ENCODE measurements at regions not wholly inside any gene's neighbourhood (a gene's known extent, or its start where the extent isn't known, plus 50 kb on each side); places are given as distances from the start of the nearest gene placed in this dataset.
"Not testable (repeated sequence)": the region's sequence is repeated elsewhere in the genome, so short reads cannot be mapped to it uniquely, and the experiment has no call there.

DNA sequence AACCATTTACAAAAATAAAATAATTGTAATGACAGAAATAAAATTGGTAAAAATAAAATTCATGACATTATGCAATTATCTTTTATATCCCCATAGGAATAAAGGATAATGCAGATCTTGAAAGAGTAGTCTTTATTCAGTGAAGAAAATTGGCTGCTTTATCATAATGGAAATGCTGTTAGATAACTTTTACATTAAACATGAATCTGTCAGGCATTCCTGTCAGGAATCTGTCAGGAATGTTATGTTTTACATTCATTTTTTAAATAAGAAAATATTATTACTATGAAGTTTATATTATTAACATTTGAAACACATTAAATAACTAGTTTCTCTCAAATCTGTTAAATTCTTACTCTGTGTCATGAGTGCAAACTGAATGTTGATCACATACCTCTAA, 1024.7 kb upstream of the TMEFF2 start:
- Histone ChIP-seq H3K4me3 (ENCODE audit: low read depth, low read length) (no peak overlapping the region), H2BK120ac (ENCODE audit: insufficient read depth, low read length, poor library complexity) (no peak overlapping the region), H3K4me1 (ENCODE audit: control insufficient read depth in 1 of 2, insufficient read depth in 2 of 2, low read length in 2 of 2) (no peaks in the 10 kb centered on the region), H3K23ac (ENCODE audit: low read length) (no peak overlapping the region), H3K9me3 (ENCODE audit: insufficient read depth, low read depth, low read length) (no peaks in the 10 kb centered on the region), H2AFZ (ENCODE audit: insufficient read depth, low read length, poor library complexity) (no peak overlapping the region), H3K27ac (ENCODE audit: low read depth, low read length) (no peak overlapping the region), H3K4me2 (ENCODE audit: low read length) (no peak overlapping the region), H3K36me3 (ENCODE audit: control insufficient read depth in 1 of 2, insufficient read depth in 2 of 2, low read length in 2 of 2) (no peaks in the 10 kb centered on the region), H4K91ac (ENCODE audit: low read depth, low read length) (no peak overlapping the region), H2BK5ac (ENCODE audit: low read depth, low read length, poor library complexity) (no peak overlapping the region), H3K14ac (ENCODE audit: low read length) (no peak overlapping the region), H3K27me3 (ENCODE audit: insufficient read depth, low read length) (no peaks in the 10 kb centered on the region), H4K12ac (ENCODE audit: low read depth, low read length) (no peak overlapping the region), H3K4ac (ENCODE audit: low read depth, low read length) (no peak overlapping the region), H3K79me2 (ENCODE audit: control insufficient read depth, insufficient read depth, low read length, poor library complexity) (no peaks in the 10 kb centered on the region), H3K18ac (ENCODE audit: low read length) (no peak overlapping the region), H4K8ac (ENCODE audit: low read depth, low read length) (no peak overlapping the region), H2AK5ac (ENCODE audit: low read length) (no peak overlapping the region), H3K9ac (ENCODE audit: low read length) (no peak overlapping the region), H3K79me1 (ENCODE audit: low read length) (no peaks in the 10 kb centered on the region), H2BK12ac (ENCODE audit: low read length) (no peak overlapping the region)
- DNase-seq, result no peak

DNA sequence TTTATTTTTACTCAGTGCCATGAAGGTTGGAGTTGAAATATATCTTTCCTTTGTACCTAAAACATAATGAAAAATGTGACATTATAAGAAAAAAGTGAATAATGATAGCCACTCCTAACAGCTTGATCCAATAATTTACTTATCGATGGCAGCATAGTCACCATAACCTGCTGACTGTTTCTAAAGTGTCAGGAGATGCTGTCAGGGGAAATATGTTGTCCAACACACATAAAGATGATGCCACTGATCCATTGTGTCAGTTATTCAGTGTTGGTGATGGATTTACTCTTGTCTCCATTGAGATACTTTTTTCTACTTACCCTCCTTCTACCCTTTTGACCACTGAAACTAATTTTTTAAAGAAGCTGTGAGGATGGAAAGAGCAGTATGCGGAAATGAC, 1006.9 kb upstream of the TMEFF2 start:
- Histone ChIP-seq H3K23ac (ENCODE audit: low read length) (no peak overlapping the region), H3K4me1 (ENCODE audit: control insufficient read depth in 1 of 2, insufficient read depth in 2 of 2, low read length in 2 of 2) (no peaks in the 10 kb centered on the region), H3K14ac (ENCODE audit: low read length) (no peak overlapping the region), H3K4ac (ENCODE audit: low read depth, low read length) (no peak overlapping the region), H2AK5ac (ENCODE audit: low read length) (no peak overlapping the region), H3K9ac (ENCODE audit: low read length) (no peak overlapping the region), H3K36me3 (ENCODE audit: control insufficient read depth in 1 of 2, insufficient read depth in 2 of 2, low read length in 2 of 2) (no peaks in the 10 kb centered on the region), H2BK120ac (ENCODE audit: insufficient read depth, low read length, poor library complexity) (no peak overlapping the region), H3K27ac (ENCODE audit: low read depth, low read length) (no peak overlapping the region), H3K4me3 (ENCODE audit: low read depth, low read length) (no peak overlapping the region), H3K27me3 (ENCODE audit: insufficient read depth, low read length) (no peaks in the 10 kb centered on the region), H2BK12ac (ENCODE audit: low read length) (no peak overlapping the region), H2BK5ac (ENCODE audit: low read depth, low read length, poor library complexity) (no peak overlapping the region), H3K79me2 (ENCODE audit: control insufficient read depth, insufficient read depth, low read length, poor library complexity) (no peaks in the 10 kb centered on the region), H3K4me2 (ENCODE audit: low read length) (no peak overlapping the region), H3K18ac (ENCODE audit: low read length) (no peak overlapping the region), H4K91ac (ENCODE audit: low read depth, low read length) (no peak overlapping the region), H3K79me1 (ENCODE audit: low read length) (no peaks in the 10 kb centered on the region), H4K12ac (ENCODE audit: low read depth, low read length) (no peak overlapping the region), H3K9me3 (ENCODE audit: insufficient read depth, low read depth, low read length) (no peaks in the 10 kb centered on the region), H4K8ac (ENCODE audit: low read depth, low read length) (no peak overlapping the region), H2AFZ (ENCODE audit: insufficient read depth, low read length, poor library complexity) (no peak overlapping the region)
- WGBS (ENCODE audit: extremely low coverage, insufficient coverage, insufficient read length), result no CpG with 5 or more reads among the region's 2 CpGs
- no peak for DNase-seq

DNA sequence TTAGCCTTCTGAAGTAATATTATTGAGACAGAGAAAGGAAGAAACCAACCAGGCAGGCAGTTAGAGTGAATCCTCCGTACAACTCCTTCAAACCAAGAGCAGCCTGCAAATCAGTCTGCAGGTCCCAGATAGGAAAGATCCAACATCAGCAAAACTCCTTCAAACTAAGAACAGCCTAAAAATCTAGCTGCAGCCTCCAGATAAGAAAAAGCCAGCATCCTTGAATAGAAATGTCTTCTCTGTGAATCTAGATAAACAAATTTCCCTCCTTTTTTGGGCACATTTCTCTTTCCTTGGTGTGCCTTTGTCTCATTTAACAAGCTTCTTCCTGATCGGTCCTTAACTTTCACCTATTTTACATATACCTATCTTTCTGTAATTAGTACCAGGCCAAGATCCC, 1004.6 kb upstream of the TMEFF2 start:
- H3K4me2 ChIP-seq (ENCODE audit: low read length), result no peak overlapping the region
- no peak overlapping the region for H4K8ac ChIP-seq (ENCODE audit: low read depth, low read length)
- H3K79me2 ChIP-seq (ENCODE audit: control insufficient read depth, insufficient read depth, low read length, poor library complexity), result no peaks in the 10 kb centered on the region
- H3K9me3 ChIP-seq (ENCODE audit: insufficient read depth, low read depth, low read length), result no peaks in the 10 kb centered on the region
- H3K9ac ChIP-seq (ENCODE audit: low read length), result no peak overlapping the region
- H2BK12ac ChIP-seq (ENCODE audit: low read length), result no peak overlapping the region
- H2BK5ac ChIP-seq (ENCODE audit: low read depth, low read length, poor library complexity), result no peak overlapping the region
- H3K4me3 ChIP-seq (ENCODE audit: low read depth, low read length), result no peak overlapping the region
- no peak overlapping the region for H3K23ac ChIP-seq (ENCODE audit: low read length)
- H2AK5ac ChIP-seq (ENCODE audit: low read length), result no peak overlapping the region
- WGBS (ENCODE audit: extremely low coverage, insufficient coverage, insufficient read length), result no CpG with 5 or more reads among the region's 2 CpGs
- no peaks in the 10 kb centered on the region for H3K4me1 ChIP-seq (ENCODE audit: control insufficient read depth in 1 of 2, insufficient read depth in 2 of 2, low read length in 2 of 2)
- H4K12ac ChIP-seq (ENCODE audit: low read depth, low read length), result no peak overlapping the region
- H4K91ac ChIP-seq (ENCODE audit: low read depth, low read length), result no peak overlapping the region
- no peaks in the 10 kb centered on the region for H3K36me3 ChIP-seq (ENCODE audit: control insufficient read depth in 1 of 2, insufficient read depth in 2 of 2, low read length in 2 of 2)
- no peak overlapping the region for H3K18ac ChIP-seq (ENCODE audit: low read length)
- no peak overlapping the region for H3K27ac ChIP-seq (ENCODE audit: low read depth, low read length)
- H3K27me3 ChIP-seq (ENCODE audit: insufficient read depth, low read length), result no peaks in the 10 kb centered on the region
- H3K79me1 ChIP-seq (ENCODE audit: low read length), result no peaks in the 10 kb centered on the region
- no peak overlapping the region for H2AFZ ChIP-seq (ENCODE audit: insufficient read depth, low read length, poor library complexity)
- no peak for DNase-seq
- no peak overlapping the region for H3K14ac ChIP-seq (ENCODE audit: low read length)
- no peak overlapping the region for H2BK120ac ChIP-seq (ENCODE audit: insufficient read depth, low read length, poor library complexity)
- no peak overlapping the region for H3K4ac ChIP-seq (ENCODE audit: low read depth, low read length)

DNA sequence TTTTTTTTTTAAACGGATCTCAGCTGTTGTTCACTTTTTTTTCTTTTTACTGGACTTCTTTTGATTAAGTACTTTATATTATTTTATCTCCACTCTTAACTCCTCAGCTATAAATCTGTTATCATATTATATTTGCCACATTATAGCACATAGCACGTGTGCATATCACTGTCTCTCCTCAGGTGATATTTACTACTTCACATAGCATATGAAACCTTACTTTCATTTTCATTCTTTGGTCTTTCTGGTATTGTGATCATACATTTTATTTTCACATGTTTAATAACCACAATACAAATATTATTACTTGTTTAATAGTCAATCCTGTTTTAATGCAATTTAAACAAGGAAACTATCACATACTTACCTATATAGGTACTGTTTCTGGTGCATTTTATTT, 993.1 kb upstream of the TMEFF2 start:
- no peak overlapping the region for H2BK120ac ChIP-seq (ENCODE audit: insufficient read depth, low read length, poor library complexity)
- no peak overlapping the region for H2AFZ ChIP-seq (ENCODE audit: insufficient read depth, low read length, poor library complexity)
- H3K4me1 ChIP-seq (ENCODE audit: control insufficient read depth in 1 of 2, insufficient read depth in 2 of 2, low read length in 2 of 2), result no peaks in the 10 kb centered on the region
- H3K23ac ChIP-seq (ENCODE audit: low read length), result no peak overlapping the region
- no peak overlapping the region for H2AK5ac ChIP-seq (ENCODE audit: low read length)
- H3K18ac ChIP-seq (ENCODE audit: low read length), result no peak overlapping the region
- H3K79me1 ChIP-seq (ENCODE audit: low read length), result no peaks in the 10 kb centered on the region
- no peak overlapping the region for H4K12ac ChIP-seq (ENCODE audit: low read depth, low read length)
- no peak overlapping the region for H2BK12ac ChIP-seq (ENCODE audit: low read length)
- H3K4me2 ChIP-seq (ENCODE audit: low read length), result no peak overlapping the region
- no peaks in the 10 kb centered on the region for H3K36me3 ChIP-seq (ENCODE audit: control insufficient read depth in 1 of 2, insufficient read depth in 2 of 2, low read length in 2 of 2)
- H3K14ac ChIP-seq (ENCODE audit: low read length), result no peak overlapping the region
- no peaks in the 10 kb centered on the region for H3K27me3 ChIP-seq (ENCODE audit: insufficient read depth, low read length)
- H3K9me3 ChIP-seq (ENCODE audit: insufficient read depth, low read depth, low read length), result no peaks in the 10 kb centered on the region
- no peak overlapping the region for H3K27ac ChIP-seq (ENCODE audit: low read depth, low read length)
- no peak overlapping the region for H2BK5ac ChIP-seq (ENCODE audit: low read depth, low read length, poor library complexity)
- H3K79me2 ChIP-seq (ENCODE audit: control insufficient read depth, insufficient read depth, low read length, poor library complexity), result no peaks in the 10 kb centered on the region
- no peak overlapping the region for H4K91ac ChIP-seq (ENCODE audit: low read depth, low read length)
- no CpG with 5 or more reads among the region's 2 CpGs for WGBS (ENCODE audit: extremely low coverage, insufficient coverage, insufficient read length)
- no peak overlapping the region for H4K8ac ChIP-seq (ENCODE audit: low read depth, low read length)
- no peak overlapping the region for H3K4ac ChIP-seq (ENCODE audit: low read depth, low read length)
- no peak overlapping the region for H3K4me3 ChIP-seq (ENCODE audit: low read depth, low read length)
- DNase-seq, result no peak
- H3K9ac ChIP-seq (ENCODE audit: low read length), result no peak overlapping the region

DNA sequence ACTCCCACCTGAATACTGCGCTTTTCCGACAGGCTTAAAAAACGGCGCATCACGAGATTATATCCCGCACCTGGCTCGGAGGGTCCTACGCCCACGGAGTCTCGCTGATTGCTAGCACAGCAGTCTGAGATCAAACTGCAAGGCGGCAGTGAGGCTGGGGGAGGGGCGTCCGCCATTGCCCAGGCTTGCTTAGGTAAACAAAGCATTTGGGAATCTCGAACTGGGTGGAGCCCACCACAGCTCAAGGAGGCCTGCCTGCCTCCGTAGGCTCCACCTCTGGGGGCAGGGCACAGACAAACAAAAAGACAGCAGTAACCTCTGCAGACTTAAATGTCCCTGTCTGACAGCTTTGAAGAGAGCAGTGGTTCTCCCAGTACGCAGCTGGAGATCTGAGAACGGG, 976.2 kb upstream of the TMEFF2 start:
- not testable (repeated sequence) for H2BK12ac ChIP-seq (ENCODE audit: low read length); H2AFZ ChIP-seq (ENCODE audit: insufficient read depth, low read length, poor library complexity); DNase-seq; H2AK5ac ChIP-seq (ENCODE audit: low read length); H3K4ac ChIP-seq (ENCODE audit: low read depth, low read length); H3K18ac ChIP-seq (ENCODE audit: low read length); H3K36me3 ChIP-seq (ENCODE audit: control insufficient read depth in 1 of 2, insufficient read depth in 2 of 2, low read length in 2 of 2); H2BK120ac ChIP-seq (ENCODE audit: insufficient read depth, low read length, poor library complexity); H3K9me3 ChIP-seq (ENCODE audit: insufficient read depth, low read depth, low read length); H4K8ac ChIP-seq (ENCODE audit: low read depth, low read length); H2BK5ac ChIP-seq (ENCODE audit: low read depth, low read length, poor library complexity); H3K4me3 ChIP-seq (ENCODE audit: low read depth, low read length); H3K4me1 ChIP-seq (ENCODE audit: control insufficient read depth in 1 of 2, insufficient read depth in 2 of 2, low read length in 2 of 2); H3K4me2 ChIP-seq (ENCODE audit: low read length); H3K9ac ChIP-seq (ENCODE audit: low read length); H3K79me2 ChIP-seq (ENCODE audit: control insufficient read depth, insufficient read depth, low read length, poor library complexity); H3K27ac ChIP-seq (ENCODE audit: low read depth, low read length); H4K91ac ChIP-seq (ENCODE audit: low read depth, low read length); H3K14ac ChIP-seq (ENCODE audit: low read length); H3K23ac ChIP-seq (ENCODE audit: low read length); H3K27me3 ChIP-seq (ENCODE audit: insufficient read depth, low read length); H3K79me1 ChIP-seq (ENCODE audit: low read length); H4K12ac ChIP-seq (ENCODE audit: low read depth, low read length)
- no CpG with 5 or more reads among the region's 17 CpGs for WGBS (ENCODE audit: extremely low coverage, insufficient coverage, insufficient read length)

Measured in trophoblast cell (in vitro differentiated cells and primary cell).